Hepatocyte (in vitro differentiated cells): ENCODE measurements at regions not wholly inside any gene's neighbourhood (a gene's known extent, or its start where the extent isn't known, plus 50 kb on each side); places are given as distances from the start of the nearest gene placed in this dataset.

Experiments
- EZH2 ChIP-seq: fragments of 200-600 bp; sonication (generic); IDR thresholded peaks from 2 replicates; pipeline ENCODE4 v1.6.1; 2016; ENCODE audit warnings: antibody characterized with exemption, mild to moderate bottlenecking, borderline replicate concordance
- EZH2phosphoT487 ChIP-seq: fragments of 200-600 bp; sonication (generic); IDR thresholded peaks from one replicate; pipeline ENCODE4 v1.6.1; 2018; ENCODE audit warnings: antibody characterized with exemption, mild to moderate bottlenecking, low read depth, moderate library complexity; ENCODE audit not compliant: unreplicated experiment, severe bottlenecking
- TF ChIP-seq, protein P1 (sequence below): fragments of 200-600 bp; sonication (generic); IDR thresholded peaks from 2 replicates; pipeline ENCODE4 v1.5.1; 2016; ENCODE audit warnings: antibody characterized with exemption, mild to moderate bottlenecking; ENCODE audit not compliant: poor library complexity

DNA sequence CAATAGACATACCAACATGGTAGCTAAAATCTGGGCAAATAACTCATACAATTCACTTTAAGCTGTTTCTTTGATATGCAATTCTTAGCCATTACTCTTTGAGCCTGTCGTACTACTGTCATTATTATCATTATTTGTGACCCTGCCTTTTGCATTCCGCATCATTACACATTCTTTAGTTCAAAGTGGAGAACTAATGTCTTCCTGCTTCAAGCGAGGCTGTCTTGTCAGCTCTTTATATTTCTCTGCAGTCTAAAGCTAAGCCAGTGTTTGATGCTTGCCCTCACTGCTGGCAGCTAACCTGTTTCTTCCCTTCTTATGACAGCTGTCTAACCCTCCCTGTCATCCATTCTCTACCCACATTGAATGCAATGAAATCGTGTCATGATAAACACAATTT, 186.8 kb downstream of the FAT4 start:
- TF ChIP-seq, protein P1, sequence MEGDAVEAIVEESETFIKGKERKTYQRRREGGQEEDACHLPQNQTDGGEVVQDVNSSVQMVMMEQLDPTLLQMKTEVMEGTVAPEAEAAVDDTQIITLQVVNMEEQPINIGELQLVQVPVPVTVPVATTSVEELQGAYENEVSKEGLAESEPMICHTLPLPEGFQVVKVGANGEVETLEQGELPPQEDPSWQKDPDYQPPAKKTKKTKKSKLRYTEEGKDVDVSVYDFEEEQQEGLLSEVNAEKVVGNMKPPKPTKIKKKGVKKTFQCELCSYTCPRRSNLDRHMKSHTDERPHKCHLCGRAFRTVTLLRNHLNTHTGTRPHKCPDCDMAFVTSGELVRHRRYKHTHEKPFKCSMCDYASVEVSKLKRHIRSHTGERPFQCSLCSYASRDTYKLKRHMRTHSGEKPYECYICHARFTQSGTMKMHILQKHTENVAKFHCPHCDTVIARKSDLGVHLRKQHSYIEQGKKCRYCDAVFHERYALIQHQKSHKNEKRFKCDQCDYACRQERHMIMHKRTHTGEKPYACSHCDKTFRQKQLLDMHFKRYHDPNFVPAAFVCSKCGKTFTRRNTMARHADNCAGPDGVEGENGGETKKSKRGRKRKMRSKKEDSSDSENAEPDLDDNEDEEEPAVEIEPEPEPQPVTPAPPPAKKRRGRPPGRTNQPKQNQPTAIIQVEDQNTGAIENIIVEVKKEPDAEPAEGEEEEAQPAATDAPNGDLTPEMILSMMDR: no peak
- no peak for TF ChIP-seq EZH2
- TF ChIP-seq EZH2phosphoT487: no peak
